ENCODE measurements at regions not wholly inside any gene's neighbourhood (a gene's known extent, or its start where the extent isn't known, plus 50 kb on each side); places are given as distances from the start of the nearest gene placed in this dataset.

- no peak overlapping the region for H2AK5ac ChIP-seq (ENCODE audit: low read depth, low read length)
- no peak overlapping the region for H3K14ac ChIP-seq (replicated peaks; ENCODE audit: low read depth, low read length)
- H3K4ac ChIP-seq (ENCODE audit: low read depth, low read length): no peak overlapping the region
- no peaks in the 10 kb centered on the region for H3K4me1 ChIP-seq (ENCODE audit: control insufficient read depth, insufficient read depth, low read length)
- H2BK120ac ChIP-seq (ENCODE audit: low read depth, low read length): no peak overlapping the region
- ATAC-seq (ENCODE audit: low read depth) (no peak), DNase-seq (no peak)
- ChIA-PET CTCF (no interaction called here), POLR2A (ENCODE audit: unreplicated experiment) (no interaction called here)
- no peak overlapping the region for H2AFZ ChIP-seq (replicated peaks; ENCODE audit: low read length, poor library complexity)
- no peaks in the 10 kb centered on the region for H3K27me3 ChIP-seq (ENCODE audit: control insufficient read depth, insufficient read depth, low read length)
- no peak overlapping the region for H3K23ac ChIP-seq (ENCODE audit: low read depth, low read length)
- no peak overlapping the region for H3K4me2 ChIP-seq (ENCODE audit: low read depth, low read length)
- no peak overlapping the region for H2BK15ac ChIP-seq (ENCODE audit: low read depth, low read length)
- H2BK5ac ChIP-seq (ENCODE audit: low read depth, low read length, poor library complexity, severe bottlenecking): no peak overlapping the region
- H3K36me3 ChIP-seq (ENCODE audit: control insufficient read depth, insufficient read depth, low read length): no peaks in the 10 kb centered on the region
- dilution Hi-C loops (cut with HindIII; ENCODE audit: low sequenced_read_pairs, unreplicated experiment): no loop called here
- no peak overlapping the region for H3K9ac ChIP-seq (ENCODE audit: low read depth, low read length)
- H3K27ac ChIP-seq (ENCODE audit: insufficient read depth, low read length): no peak overlapping the region
- H2BK20ac ChIP-seq (ENCODE audit: low read depth, low read length): no peak overlapping the region
- H4K91ac ChIP-seq (ENCODE audit: insufficient read depth, low read depth, low read length): no peak overlapping the region
- H4K5ac ChIP-seq (ENCODE audit: low read depth, low read length): no peak overlapping the region
- H3K18ac ChIP-seq (ENCODE audit: low read depth, low read length): no peak overlapping the region
- in situ Hi-C loops (cut with MboI; ENCODE audit: low sequenced_read_pairs): loop anchor here (25.0 kb wide), 1 partner anchor 104 kb away; no protein-coding TSS in a partner anchor
- H3K9me1 ChIP-seq (ENCODE audit: insufficient read depth, low read length): no peaks in the 10 kb centered on the region
- no TSS peak for BruUV-seq (replicated peaks)
- 0% methylated on average over 2 of the region's 9 CpGs; no CpG with 5 or more reads in 1 of the 2 experiments for WGBS, 2 experiments (ENCODE audit: extremely low coverage in 2 of 2, insufficient read length in 1 of 2)
- TF ChIP-seq POLR2A (IDR thresholded peaks at IDR 0.05; ENCODE audit: low read depth, low read length) (no peak), RCOR1 (IDR thresholded peaks at IDR 0.05; ENCODE audit: insufficient replicate concordance, low read length) (no peak), CTCF (conservative IDR thresholded peaks at IDR 0.05; ENCODE audit: low read depth, low read length) (no peak), RAD21 (IDR thresholded peaks at IDR 0.05; ENCODE audit: low read length) (no peak)
- H3K79me1 ChIP-seq (ENCODE audit: low read depth in 1 of 2, low read length in 2 of 2): no peaks in the 10 kb centered on the region
- no peak overlapping the region for H4K8ac ChIP-seq (ENCODE audit: low read depth in 2 of 2, low read length in 2 of 2)
- intact Hi-C loops (cut with micrococcal nuclease): no loop called here
- no peak overlapping the region for H3K56ac ChIP-seq (ENCODE audit: extremely low read depth, insufficient read depth, low read length)
- H3K4me3 ChIP-seq (ENCODE audit: insufficient read depth, low read depth, low read length): no peak overlapping the region
- H2AK9ac ChIP-seq (replicated peaks; ENCODE audit: low read depth, low read length, poor library complexity): no peak overlapping the region
- H3K9me3 ChIP-seq (ENCODE audit: control insufficient read depth, insufficient read depth, low read length): peaks cover 16% of the 10 kb centered on the region
- no peaks in the 10 kb centered on the region for H4K20me1 ChIP-seq (ENCODE audit: insufficient read depth, low read length)
These were observed 460.4 kb upstream of the EEF2KMT start for GRCh38 chr16:5557966-5558365.
